ENCODE measurements at regions not wholly inside any gene's neighbourhood (a gene's known extent, or its start where the extent isn't known, plus 50 kb on each side); places are given as distances from the start of the nearest gene placed in this dataset.
"Not testable (repeated sequence)": the region's sequence is repeated elsewhere in the genome, so short reads cannot be mapped to it uniquely, and the experiment has no call there.

GRCh38 chr6:113662688-113663333, 194.3 kb upstream of the MARCKS start:
- no peak for DNase-seq

GRCh38 chr6:113664909-113665308, 192.2 kb upstream of the MARCKS start:
- DNase-seq = no peak

GRCh38 chr6:113668641-113669408, 188.3 kb upstream of the MARCKS start:
- DNase-seq = no peak

- DNase-seq = no peak
Observed at GRCh38 chr6:113669606-113670005, 187.5 kb upstream of the MARCKS start.

GRCh38 chr6:113671421-113671820, 185.7 kb upstream of the MARCKS start:
- no peak for DNase-seq

GRCh38 chr6:113672491-113673149, 184.5 kb upstream of the MARCKS start:
- no peak for DNase-seq

GRCh38 chr6:113674075-113674474, 183.1 kb upstream of the MARCKS start:
- DNase-seq = no peak

- no peak for DNase-seq
Observed at GRCh38 chr6:113676057-113676456, 181.1 kb upstream of the MARCKS start.

GRCh38 chr6:113676968-113677367, 180.2 kb upstream of the MARCKS start:
- DNase-seq = no peak

- DNase-seq = no peak
Observed at GRCh38 chr6:113679051-113679450, 178.1 kb upstream of the MARCKS start.

GRCh38 chr6:113680301-113680700, 176.8 kb upstream of the MARCKS start:
- DNase-seq = no peak

GRCh38 chr6:113683968-113684367, 173.2 kb upstream of the MARCKS start:
- DNase-seq = no peak

- DNase-seq = no peak
Observed at GRCh38 chr6:113684382-113684901, 172.7 kb upstream of the MARCKS start.

- DNase-seq = no peak
Observed at GRCh38 chr6:113686049-113686448, 171.1 kb upstream of the MARCKS start.

GRCh38 chr6:113689620-113690019, 167.5 kb upstream of the MARCKS start:
- not testable (repeated sequence) for DNase-seq

GRCh38 chr6:113690281-113691259, 166.6 kb upstream of the MARCKS start:
- DNase-seq = no peak

- no peak for DNase-seq
Observed at GRCh38 chr6:113691260-113691656, 165.9 kb upstream of the MARCKS start.

- DNase-seq = no peak
Observed at GRCh38 chr6:113693851-113694250, 163.3 kb upstream of the MARCKS start.

GRCh38 chr6:113694278-113695077, 162.7 kb upstream of the MARCKS start:
- no peak for DNase-seq

GRCh38 chr6:113695516-113695915, 161.6 kb upstream of the MARCKS start:
- DNase-seq = no peak

GRCh38 chr6:113696960-113697359, 160.2 kb upstream of the MARCKS start:
- DNase-seq = no peak
